ENCODE measurements at regions not wholly inside any gene's neighbourhood (a gene's known extent, or its start where the extent isn't known, plus 50 kb on each side); places are given as distances from the start of the nearest gene placed in this dataset.

- no peak for TF ChIP-seq BCL3 (IDR thresholded peaks at IDR 0.05)
- TF ChIP-seq CTCF (IDR thresholded peaks at IDR 0.05), result no peak
- TF ChIP-seq NFE2L2 (conservative IDR thresholded peaks at IDR 0.05; ENCODE audit: low read length), result no peak
- no peak for TF ChIP-seq PHF8 (IDR thresholded peaks at IDR 0.05; ENCODE audit: borderline replicate concordance, low read depth)
- no peak for TF ChIP-seq HEYL (CRISPR knock-in tag; IDR thresholded peaks at IDR 0.05)
- TF ChIP-seq ZC3H11A (IDR thresholded peaks at IDR 0.05), result no peak
- ChIA-PET CTCF (no interaction called here), POLR2A (no interaction called here)
- no peaks in the 10 kb centered on the region for H3K4me1 ChIP-seq
- no peak overlapping the region for H3K4me2 ChIP-seq
- DNase-seq (ENCODE audit: low read depth in 1 of 2, low spot score in 1 of 2) (no peak), ATAC-seq (no peak), FAIRE-seq (no peak)
- no peak overlapping the region for H3K4me3 ChIP-seq
- H3K27ac ChIP-seq, result no peak overlapping the region
- 18% methylated on average over 3 of the region's 3 CpGs for WGBS (ENCODE audit: missing lambda C conversion rate)
- H3K9me3 ChIP-seq, result no peaks in the 10 kb centered on the region
Measured at GRCh38 chr18:60976976-60977375, 356.3 kb upstream of the CDH20 start.

- H3K4me1 ChIP-seq, result no peaks in the 10 kb centered on the region
- DNase-seq (ENCODE audit: low read depth in 1 of 2, low spot score in 1 of 2) (no peak), ATAC-seq (no peak), FAIRE-seq (no peak)
- TF ChIP-seq HMGXB4 (CRISPR knock-in tag; IDR thresholded peaks at IDR 0.05; ENCODE audit: borderline replicate concordance) (no peak), CBX2 (IDR thresholded peaks at IDR 0.05; ENCODE audit: borderline replicate concordance, low read depth) (no peak), NFE2L2 (conservative IDR thresholded peaks at IDR 0.05; ENCODE audit: low read length) (no peak), MAZ (IDR thresholded peaks at IDR 0.05; ENCODE audit: borderline replicate concordance, low read depth, low read length) (no peak), USF2 (IDR thresholded peaks at IDR 0.05) (no peak), ZC3H11A (IDR thresholded peaks at IDR 0.05) (no peak), RCOR1 (IDR thresholded peaks at IDR 0.05; ENCODE audit: low read depth, low read length) (no peak), RFX5 (IDR thresholded peaks at IDR 0.05) (no peak), RARB (CRISPR knock-in tag; IDR thresholded peaks at IDR 0.05) (no peak), CHD4 (IDR thresholded peaks at IDR 0.05; ENCODE audit: borderline replicate concordance) (no peak), SMC3 (IDR thresholded peaks at IDR 0.05) (no peak), EHF (CRISPR knock-in tag; IDR thresholded peaks at IDR 0.05) (no peak), CBX8 (IDR thresholded peaks at IDR 0.05) (no peak)
- 17% methylated on average over 6 of the region's 6 CpGs for WGBS (ENCODE audit: missing lambda C conversion rate)
- no peak overlapping the region for H3K4me3 ChIP-seq
- CTCF ChIA-PET, result no interaction called here
- POLR2A ChIA-PET, result no interaction called here
- no peak overlapping the region for H3K27ac ChIP-seq
- no peaks in the 10 kb centered on the region for H3K9me3 ChIP-seq
- no peak overlapping the region for H3K4me2 ChIP-seq
Measured at GRCh38 chr18:60978338-60978737, 354.9 kb upstream of the CDH20 start.

- WGBS (ENCODE audit: missing lambda C conversion rate), result 3% methylated on average over 2 of the region's 2 CpGs
- Histone ChIP-seq H3K4me2 (no peak overlapping the region), H3K9me3 (no peaks in the 10 kb centered on the region), H3K27ac (no peak overlapping the region), H3K4me1 (no peaks in the 10 kb centered on the region), H3K4me3 (no peak overlapping the region)
- POLR2A ChIA-PET, result no interaction called here
- CTCF ChIA-PET, result no interaction called here
- DNase-seq (ENCODE audit: low read depth in 1 of 2, low spot score in 1 of 2), result no peak
- no peak for FAIRE-seq
- ATAC-seq, result no peak
- TF ChIP-seq SMC3 (IDR thresholded peaks at IDR 0.05) (no peak), RNF2 (IDR thresholded peaks at IDR 0.05; ENCODE audit: borderline replicate concordance, low read depth) (no peak), ELK1 (IDR thresholded peaks at IDR 0.05; ENCODE audit: low read depth, low read length) (no peak), HEYL (CRISPR knock-in tag; IDR thresholded peaks at IDR 0.05) (no peak), FOSL2 (IDR thresholded peaks at IDR 0.05) (no peak), FOSL2 (CRISPR knock-in tag; IDR thresholded peaks at IDR 0.05) (no peak), EHF (CRISPR knock-in tag; IDR thresholded peaks at IDR 0.05) (no peak), CBX2 (IDR thresholded peaks at IDR 0.05; ENCODE audit: borderline replicate concordance, low read depth) (no peak), ESRRA (IDR thresholded peaks at IDR 0.05; ENCODE audit: borderline replicate concordance, low read length) (no peak), BHLHE40 (IDR thresholded peaks at IDR 0.05; ENCODE audit: low read depth, low read length) (no peak)
Measured at GRCh38 chr18:60980422-60981005, 352.7 kb upstream of the CDH20 start.
